ENCODE measurements at regions not wholly inside any gene's neighbourhood (a gene's known extent, or its start where the extent isn't known, plus 50 kb on each side); places are given as distances from the start of the nearest gene placed in this dataset.

- Histone ChIP-seq H3K27me3 (ENCODE audit: control insufficient read depth, low read length) (no peaks in the 10 kb centered on the region), H3K4me2 (ENCODE audit: low read length) (no peak overlapping the region), H3K36me3 (ENCODE audit: control insufficient read depth, low read length) (no peaks in the 10 kb centered on the region), H3K9me2 (replicated peaks; ENCODE audit: control insufficient read depth, low read length) (no peaks in the 10 kb centered on the region), H3K4me1 (ENCODE audit: control insufficient read depth, low read length) (no peaks in the 10 kb centered on the region), H3K9me3 (ENCODE audit: control insufficient read depth, insufficient read depth, low read length) (no peaks in the 10 kb centered on the region), H3K79me2 (ENCODE audit: control insufficient read depth, low read length) (no peaks in the 10 kb centered on the region), H3K4me3 (ENCODE audit: low read length) (no peak overlapping the region), H4K20me1 (ENCODE audit: control insufficient read depth, insufficient read depth, low read depth, low read length) (no peaks in the 10 kb centered on the region), H3F3A (ENCODE audit: control insufficient read depth, insufficient read depth) (no peaks in the 10 kb centered on the region), H3K27ac (ENCODE audit: low read depth, low read length) (no peak overlapping the region)
- TF ChIP-seq CTCF (IDR thresholded peaks at IDR 0.05; ENCODE audit: low read depth, low read length, poor library complexity, severe bottlenecking) (no peak), EZH2phosphoT487 (IDR thresholded peaks at IDR 0.05; ENCODE audit: borderline replicate concordance, low read length) (no peak)
Observed at GRCh38 chr2:51220606-51221005, 188.7 kb upstream of the NRXN1 start.

DNA sequence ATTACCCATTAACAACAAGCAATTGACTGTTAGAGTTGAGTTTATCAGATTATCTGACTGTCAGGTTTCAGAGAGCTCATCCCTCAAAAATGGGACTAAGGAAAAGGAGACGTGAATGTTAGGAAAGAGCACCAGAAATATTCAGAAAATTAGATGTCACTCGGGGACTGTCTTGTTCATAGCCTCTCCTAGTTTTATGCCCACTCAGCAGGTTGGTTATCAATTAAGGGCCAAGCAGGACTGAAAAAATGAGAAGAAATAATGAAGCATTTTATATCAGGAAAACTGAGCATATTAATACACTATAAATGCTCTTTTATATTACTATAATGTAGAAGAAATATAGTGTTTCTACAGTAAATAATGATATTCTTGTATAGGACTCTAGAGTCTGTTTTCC, 188.1 kb upstream of the NRXN1 start:
- no peaks in the 10 kb centered on the region for H3K9me2 ChIP-seq (replicated peaks; ENCODE audit: control insufficient read depth, low read length)
- H3K27me3 ChIP-seq (ENCODE audit: control insufficient read depth, low read length) = no peaks in the 10 kb centered on the region
- TF ChIP-seq EZH2phosphoT487 (IDR thresholded peaks at IDR 0.05; ENCODE audit: borderline replicate concordance, low read length) (no peak), CTCF (IDR thresholded peaks at IDR 0.05; ENCODE audit: low read depth, low read length, poor library complexity, severe bottlenecking) (no peak)
- no peak overlapping the region for H3K27ac ChIP-seq (ENCODE audit: low read depth, low read length)
- H3F3A ChIP-seq (ENCODE audit: control insufficient read depth, insufficient read depth) = no peaks in the 10 kb centered on the region
- no peaks in the 10 kb centered on the region for H3K79me2 ChIP-seq (ENCODE audit: control insufficient read depth, low read length)
- no peak overlapping the region for H3K4me3 ChIP-seq (ENCODE audit: low read length)
- H3K4me1 ChIP-seq (ENCODE audit: control insufficient read depth, low read length) = no peaks in the 10 kb centered on the region
- no peaks in the 10 kb centered on the region for H3K9me3 ChIP-seq (ENCODE audit: control insufficient read depth, insufficient read depth, low read length)
- no peaks in the 10 kb centered on the region for H3K36me3 ChIP-seq (ENCODE audit: control insufficient read depth, low read length)
- H3K4me2 ChIP-seq (ENCODE audit: low read length) = no peak overlapping the region
- H4K20me1 ChIP-seq (ENCODE audit: control insufficient read depth, insufficient read depth, low read depth, low read length) = no peaks in the 10 kb centered on the region

GRCh38 chr2:51219468-51219867, 187.5 kb upstream of the NRXN1 start:
- Histone ChIP-seq H3F3A (ENCODE audit: control insufficient read depth, insufficient read depth) (no peaks in the 10 kb centered on the region), H3K9me3 (ENCODE audit: control insufficient read depth, insufficient read depth, low read length) (no peaks in the 10 kb centered on the region), H3K9me2 (replicated peaks; ENCODE audit: control insufficient read depth, low read length) (no peaks in the 10 kb centered on the region), H3K4me1 (ENCODE audit: control insufficient read depth, low read length) (no peaks in the 10 kb centered on the region), H3K4me3 (ENCODE audit: low read length) (no peak overlapping the region), H3K27ac (ENCODE audit: low read depth, low read length) (no peak overlapping the region), H3K36me3 (ENCODE audit: control insufficient read depth, low read length) (no peaks in the 10 kb centered on the region), H3K79me2 (ENCODE audit: control insufficient read depth, low read length) (no peaks in the 10 kb centered on the region), H4K20me1 (ENCODE audit: control insufficient read depth, insufficient read depth, low read depth, low read length) (no peaks in the 10 kb centered on the region), H3K27me3 (ENCODE audit: control insufficient read depth, low read length) (no peaks in the 10 kb centered on the region), H3K4me2 (ENCODE audit: low read length) (no peak overlapping the region)
- no peak for TF ChIP-seq CTCF (IDR thresholded peaks at IDR 0.05; ENCODE audit: low read depth, low read length, poor library complexity, severe bottlenecking)
- no peak for TF ChIP-seq EZH2phosphoT487 (IDR thresholded peaks at IDR 0.05; ENCODE audit: borderline replicate concordance, low read length)

GRCh38 chr2:51218047-51218446, 186.1 kb upstream of the NRXN1 start:
- no peak overlapping the region for H3K4me3 ChIP-seq (ENCODE audit: low read length)
- H3K27me3 ChIP-seq (ENCODE audit: control insufficient read depth, low read length) = no peaks in the 10 kb centered on the region
- H3K4me2 ChIP-seq (ENCODE audit: low read length) = no peak overlapping the region
- no peaks in the 10 kb centered on the region for H3K9me2 ChIP-seq (replicated peaks; ENCODE audit: control insufficient read depth, low read length)
- H3K79me2 ChIP-seq (ENCODE audit: control insufficient read depth, low read length) = no peaks in the 10 kb centered on the region
- no peaks in the 10 kb centered on the region for H3K9me3 ChIP-seq (ENCODE audit: control insufficient read depth, insufficient read depth, low read length)
- H3K36me3 ChIP-seq (ENCODE audit: control insufficient read depth, low read length) = no peaks in the 10 kb centered on the region
- no peak overlapping the region for H3K27ac ChIP-seq (ENCODE audit: low read depth, low read length)
- no peaks in the 10 kb centered on the region for H3K4me1 ChIP-seq (ENCODE audit: control insufficient read depth, low read length)
- H4K20me1 ChIP-seq (ENCODE audit: control insufficient read depth, insufficient read depth, low read depth, low read length) = no peaks in the 10 kb centered on the region
- TF ChIP-seq EZH2phosphoT487 (IDR thresholded peaks at IDR 0.05; ENCODE audit: borderline replicate concordance, low read length) = no peak
- no peaks in the 10 kb centered on the region for H3F3A ChIP-seq (ENCODE audit: control insufficient read depth, insufficient read depth)

All from DOHH2 (cell line).